ENCODE measurements at regions not wholly inside any gene's neighbourhood (a gene's known extent, or its start where the extent isn't known, plus 50 kb on each side); places are given as distances from the start of the nearest gene placed in this dataset.

GRCh38 chr7:47038621-47039020 is 543.3 kb downstream of the TNS3 start:
- no peaks in the 10 kb centered on the region for H3K79me2 ChIP-seq (ENCODE audit: insufficient read depth, low read length)
- H4K20me1 ChIP-seq (ENCODE audit: insufficient read depth, low read length), result no peaks in the 10 kb centered on the region
- no peak overlapping the region for H3K4me3 ChIP-seq (ENCODE audit: insufficient read depth, low read length)
- H3K27me3 ChIP-seq (ENCODE audit: insufficient read depth, low read length), result no peaks in the 10 kb centered on the region
- H3K9me3 ChIP-seq (ENCODE audit: low read depth, low read length), result no peaks in the 10 kb centered on the region
- H3K27ac ChIP-seq (ENCODE audit: low read depth, low read length), result no peak overlapping the region
- H3K36me3 ChIP-seq (ENCODE audit: insufficient read depth, low read length), result no peaks in the 10 kb centered on the region
- no peak overlapping the region for H3K4me2 ChIP-seq (ENCODE audit: insufficient read depth, low read length)
- TF ChIP-seq, protein P1, sequence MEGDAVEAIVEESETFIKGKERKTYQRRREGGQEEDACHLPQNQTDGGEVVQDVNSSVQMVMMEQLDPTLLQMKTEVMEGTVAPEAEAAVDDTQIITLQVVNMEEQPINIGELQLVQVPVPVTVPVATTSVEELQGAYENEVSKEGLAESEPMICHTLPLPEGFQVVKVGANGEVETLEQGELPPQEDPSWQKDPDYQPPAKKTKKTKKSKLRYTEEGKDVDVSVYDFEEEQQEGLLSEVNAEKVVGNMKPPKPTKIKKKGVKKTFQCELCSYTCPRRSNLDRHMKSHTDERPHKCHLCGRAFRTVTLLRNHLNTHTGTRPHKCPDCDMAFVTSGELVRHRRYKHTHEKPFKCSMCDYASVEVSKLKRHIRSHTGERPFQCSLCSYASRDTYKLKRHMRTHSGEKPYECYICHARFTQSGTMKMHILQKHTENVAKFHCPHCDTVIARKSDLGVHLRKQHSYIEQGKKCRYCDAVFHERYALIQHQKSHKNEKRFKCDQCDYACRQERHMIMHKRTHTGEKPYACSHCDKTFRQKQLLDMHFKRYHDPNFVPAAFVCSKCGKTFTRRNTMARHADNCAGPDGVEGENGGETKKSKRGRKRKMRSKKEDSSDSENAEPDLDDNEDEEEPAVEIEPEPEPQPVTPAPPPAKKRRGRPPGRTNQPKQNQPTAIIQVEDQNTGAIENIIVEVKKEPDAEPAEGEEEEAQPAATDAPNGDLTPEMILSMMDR (IDR thresholded peaks at IDR 0.05; ENCODE audit: extremely low read depth, low read depth, low read length), result no peak
- no peak for DNase-seq (ENCODE audit: insufficient read length, low spot score, missing footprints)
- H3K4me1 ChIP-seq (ENCODE audit: insufficient read depth, low read length), result peaks cover 16% of the 10 kb centered on the region
- no peak overlapping the region for H2AFZ ChIP-seq (ENCODE audit: low read length)

- H3K4me1 ChIP-seq (ENCODE audit: insufficient read depth, low read length), result peaks cover 17% of the 10 kb centered on the region
- no peaks in the 10 kb centered on the region for H3K27me3 ChIP-seq (ENCODE audit: insufficient read depth, low read length)
- H3K9me3 ChIP-seq (ENCODE audit: low read depth, low read length), result no peaks in the 10 kb centered on the region
- no peaks in the 10 kb centered on the region for H4K20me1 ChIP-seq (ENCODE audit: insufficient read depth, low read length)
- H2AFZ ChIP-seq (ENCODE audit: low read length), result no peak overlapping the region
- TF ChIP-seq, protein P1 (IDR thresholded peaks at IDR 0.05; ENCODE audit: extremely low read depth, low read depth, low read length), result no peak
- H3K79me2 ChIP-seq (ENCODE audit: insufficient read depth, low read length), result no peaks in the 10 kb centered on the region
- no peak overlapping the region for H3K4me2 ChIP-seq (ENCODE audit: insufficient read depth, low read length)
- H3K27ac ChIP-seq (ENCODE audit: low read depth, low read length), result no peak overlapping the region
- DNase-seq (ENCODE audit: insufficient read length, low spot score, missing footprints), result no peak
- H3K36me3 ChIP-seq (ENCODE audit: insufficient read depth, low read length), result no peaks in the 10 kb centered on the region
- no peak overlapping the region for H3K4me3 ChIP-seq (ENCODE audit: insufficient read depth, low read length)
Measured at GRCh38 chr7:47037607-47038006, 544.3 kb downstream of the TNS3 start.

DNA sequence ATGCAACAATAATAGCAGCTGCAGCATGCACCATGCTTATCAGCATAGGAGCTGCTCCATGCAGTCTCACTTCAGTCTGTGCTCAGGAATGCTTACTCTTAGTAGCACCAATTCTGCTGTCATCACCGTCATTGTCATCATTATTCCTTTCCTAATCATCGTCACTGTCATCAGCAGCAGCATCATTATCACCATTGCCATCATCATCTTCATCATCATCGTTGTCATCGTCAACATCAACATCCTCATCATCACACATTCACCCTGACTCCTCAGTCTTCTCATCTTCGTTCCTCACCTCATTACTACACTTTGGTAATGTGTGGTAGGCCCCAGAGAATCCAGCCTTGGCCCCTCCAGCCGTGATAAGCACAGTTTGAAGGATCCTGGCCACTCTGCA is 545.0 kb downstream of the TNS3 start:
- H3K4me1 ChIP-seq (ENCODE audit: insufficient read depth, low read length), result peaks cover 23% of the 10 kb centered on the region
- no peaks in the 10 kb centered on the region for H3K79me2 ChIP-seq (ENCODE audit: insufficient read depth, low read length)
- no peak overlapping the region for H2AFZ ChIP-seq (ENCODE audit: low read length)
- H3K4me2 ChIP-seq (ENCODE audit: insufficient read depth, low read length), result no peak overlapping the region
- H3K9me3 ChIP-seq (ENCODE audit: low read depth, low read length), result no peaks in the 10 kb centered on the region
- no peaks in the 10 kb centered on the region for H3K36me3 ChIP-seq (ENCODE audit: insufficient read depth, low read length)
- TF ChIP-seq, protein P1 (IDR thresholded peaks at IDR 0.05; ENCODE audit: extremely low read depth, low read depth, low read length), result no peak
- H3K27me3 ChIP-seq (ENCODE audit: insufficient read depth, low read length), result no peaks in the 10 kb centered on the region
- no peak overlapping the region for H3K4me3 ChIP-seq (ENCODE audit: insufficient read depth, low read length)
- no peaks in the 10 kb centered on the region for H4K20me1 ChIP-seq (ENCODE audit: insufficient read depth, low read length)
- H3K27ac ChIP-seq (ENCODE audit: low read depth, low read length), result no peak overlapping the region
- DNase-seq (ENCODE audit: insufficient read length, low spot score, missing footprints), result no peak

DNA sequence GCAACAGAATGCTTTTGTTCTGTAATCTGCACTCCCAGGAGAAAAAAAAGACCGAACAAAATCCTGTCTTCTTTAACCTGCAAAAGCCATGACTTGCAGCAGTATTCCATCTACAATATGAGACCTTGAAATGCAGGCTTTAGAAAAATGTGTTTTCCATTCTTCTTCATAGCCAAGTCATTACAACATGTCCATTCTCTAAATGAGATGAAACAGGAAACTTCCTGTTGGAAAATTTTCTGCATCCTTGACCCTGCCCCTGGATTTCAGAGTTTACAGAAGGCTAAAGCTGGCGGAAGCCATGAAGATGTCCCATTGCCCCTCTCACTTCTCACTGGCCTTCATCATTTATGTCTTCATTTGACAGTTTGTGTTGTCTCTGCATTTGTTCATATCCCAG is 546.4 kb downstream of the TNS3 start:
- H3K27me3 ChIP-seq (ENCODE audit: insufficient read depth, low read length), result no peaks in the 10 kb centered on the region
- no peak overlapping the region for H2AFZ ChIP-seq (ENCODE audit: low read length)
- H3K4me1 ChIP-seq (ENCODE audit: insufficient read depth, low read length), result peaks cover 23% of the 10 kb centered on the region
- no peak overlapping the region for H3K4me3 ChIP-seq (ENCODE audit: insufficient read depth, low read length)
- no peaks in the 10 kb centered on the region for H4K20me1 ChIP-seq (ENCODE audit: insufficient read depth, low read length)
- H3K79me2 ChIP-seq (ENCODE audit: insufficient read depth, low read length), result no peaks in the 10 kb centered on the region
- H3K36me3 ChIP-seq (ENCODE audit: insufficient read depth, low read length), result no peaks in the 10 kb centered on the region
- TF ChIP-seq, protein P1 (IDR thresholded peaks at IDR 0.05; ENCODE audit: extremely low read depth, low read depth, low read length), result no peak
- no peaks in the 10 kb centered on the region for H3K9me3 ChIP-seq (ENCODE audit: low read depth, low read length)
- H3K4me2 ChIP-seq (ENCODE audit: insufficient read depth, low read length), result no peak overlapping the region
- DNase-seq (ENCODE audit: insufficient read length, low spot score, missing footprints), result no peak
- H3K27ac ChIP-seq (ENCODE audit: low read depth, low read length), result no peak overlapping the region

Measured in osteoblast (primary cell).